H54 (cell line): ENCODE measurements at regions not wholly inside any gene's neighbourhood (a gene's known extent, or its start where the extent isn't known, plus 50 kb on each side); places are given as distances from the start of the nearest gene placed in this dataset.
A peak's percentile ranks its signal among the peaks of the same experiment; 100 is the strongest.
"Not testable (repeated sequence)": the region's sequence is repeated elsewhere in the genome, so short reads cannot be mapped to it uniquely, and the experiment has no call there.

Source experiments
- DNase-seq: peaks from one replicate; pipeline ENCODE4 v3.0.0; 2011; ENCODE audit warnings: low spot score, mixed read lengths; ENCODE audit not compliant: insufficient read length
- FAIRE-seq: peaks from 3 replicates; lab custom pipeline; 2011; peaks lifted over from hg19 to GRCh38; lab: Jason Lieb, UNC
- POLR2A ChIP-seq: IDR thresholded peaks from 2 replicates; pipeline ENCODE4 v1.6.1; 2011; ENCODE audit warnings: low read depth, mild to moderate bottlenecking, low read length

- no peak for TF ChIP-seq POLR2A
- DNase-seq (no peak), FAIRE-seq (no peak)
Observed at GRCh38 chr2:19102696-19103423, 255.6 kb downstream of the OSR1 start.

DNA sequence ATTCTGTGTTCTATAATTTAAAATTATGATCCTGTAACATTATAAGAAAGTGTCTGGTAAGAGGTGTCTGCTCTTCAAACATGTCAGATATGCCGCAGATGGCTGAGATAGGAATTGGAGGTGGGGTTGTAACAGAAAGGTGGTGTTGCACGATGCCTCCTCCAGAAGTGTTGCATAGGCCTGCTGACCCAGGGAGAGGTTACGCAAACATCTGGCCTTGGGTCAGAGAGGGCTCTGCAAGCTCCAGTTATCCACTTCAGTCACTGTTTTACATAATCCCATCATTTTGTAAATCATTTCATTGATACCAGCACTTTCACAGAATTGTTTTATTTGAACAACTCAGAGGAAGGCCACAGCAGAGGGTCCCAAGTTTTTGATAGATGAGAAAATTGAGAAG, 256.5 kb downstream of the OSR1 start:
- FAIRE-seq: no peak
- no peak for DNase-seq
- TF ChIP-seq POLR2A: no peak

- no peak for FAIRE-seq
- DNase-seq: no peak
Observed at GRCh38 chr2:19100570-19100969, 257.9 kb downstream of the OSR1 start.

GRCh38 chr2:19099181-19099580, 259.2 kb downstream of the OSR1 start:
- DNase-seq: no peak
- FAIRE-seq: no peak
- no peak for TF ChIP-seq POLR2A

More at GRCh38 chr2:19100570-19100969, 257.9 kb downstream of the OSR1 start:
- no peak for TF ChIP-seq POLR2A

- FAIRE-seq (peak; percentile 20), DNase-seq (no peak)
- no peak for TF ChIP-seq POLR2A
Observed at GRCh38 chr2:19098467-19099160, 259.8 kb downstream of the OSR1 start.

- not testable (repeated sequence) for FAIRE-seq, DNase-seq
Observed at GRCh38 chr2:19089476-19089875, 268.9 kb downstream of the OSR1 start.

- no peak for FAIRE-seq
- TF ChIP-seq POLR2A: no peak
Observed at GRCh38 chr2:19086231-19086651, 272.2 kb downstream of the OSR1 start.

DNA sequence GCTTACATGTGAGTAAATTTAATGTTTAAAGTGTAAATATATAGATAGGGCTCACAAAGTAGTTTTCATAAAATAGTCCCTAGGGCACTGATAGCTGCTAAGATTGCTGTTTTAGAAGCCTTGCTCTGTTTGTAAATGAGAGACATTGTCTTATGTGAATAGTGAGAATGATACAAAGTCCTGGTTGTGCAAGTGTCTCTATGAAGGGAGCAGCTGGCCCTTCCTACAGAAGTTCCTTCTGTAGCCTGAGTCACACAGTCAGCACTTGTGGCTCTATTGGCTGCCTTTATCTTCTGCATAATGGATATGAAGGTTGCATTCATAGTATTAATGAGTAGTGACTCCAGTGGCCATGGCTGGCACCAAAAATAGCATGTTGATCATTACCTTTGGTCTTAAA, 279.7 kb downstream of the OSR1 start:
- DNase-seq (no peak), FAIRE-seq (no peak)
- no peak for TF ChIP-seq POLR2A

More at GRCh38 chr2:19086231-19086651, 272.2 kb downstream of the OSR1 start:
- no peak for DNase-seq

- TF ChIP-seq POLR2A: no peak
- DNase-seq (peak; percentile 87), FAIRE-seq (peak; percentile 97)
Observed at GRCh38 chr2:19073522-19073921, 284.9 kb downstream of the OSR1 start.

DNA sequence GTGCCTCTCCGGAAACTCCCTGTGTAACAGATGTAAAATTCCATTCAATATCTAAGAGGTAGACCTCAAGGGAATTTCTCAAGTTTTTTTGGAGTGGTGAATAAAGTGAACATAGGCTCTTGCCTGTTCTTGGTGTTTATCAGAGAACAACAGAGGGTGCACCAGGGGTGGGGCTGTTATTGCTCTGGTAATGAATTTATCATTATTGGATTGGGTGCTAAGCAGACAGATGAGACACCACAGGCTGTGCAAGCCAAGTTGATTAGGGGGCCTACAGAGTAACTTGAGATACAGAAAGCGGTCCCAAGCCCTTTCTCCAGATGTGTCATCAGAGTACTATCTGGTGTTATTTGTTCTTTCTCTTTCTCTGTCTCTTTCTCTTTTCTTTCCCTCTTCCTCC, 286.3 kb downstream of the OSR1 start:
- FAIRE-seq: no peak
- no peak for DNase-seq
- TF ChIP-seq POLR2A: no peak

DNA sequence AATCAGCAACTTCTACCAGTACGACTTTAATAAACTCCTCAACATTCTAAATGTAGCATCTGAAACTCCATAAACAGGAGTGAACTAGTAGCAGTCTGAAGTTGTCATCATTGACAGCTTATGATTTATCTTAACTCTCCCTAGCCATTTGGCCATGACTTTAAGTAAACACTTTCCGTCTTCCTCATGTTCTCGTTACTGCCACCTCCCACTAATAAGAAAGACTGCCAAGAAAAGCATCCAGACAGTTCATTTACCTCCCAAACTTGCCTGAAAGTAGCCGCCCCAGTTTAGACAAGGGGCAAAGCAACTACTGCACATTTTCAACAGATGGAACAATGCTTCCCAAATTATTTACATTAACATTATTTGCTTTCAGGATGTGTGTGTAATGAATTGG, 287.5 kb downstream of the OSR1 start:
- DNase-seq: no peak
- FAIRE-seq: no peak
- TF ChIP-seq POLR2A: no peak

DNA sequence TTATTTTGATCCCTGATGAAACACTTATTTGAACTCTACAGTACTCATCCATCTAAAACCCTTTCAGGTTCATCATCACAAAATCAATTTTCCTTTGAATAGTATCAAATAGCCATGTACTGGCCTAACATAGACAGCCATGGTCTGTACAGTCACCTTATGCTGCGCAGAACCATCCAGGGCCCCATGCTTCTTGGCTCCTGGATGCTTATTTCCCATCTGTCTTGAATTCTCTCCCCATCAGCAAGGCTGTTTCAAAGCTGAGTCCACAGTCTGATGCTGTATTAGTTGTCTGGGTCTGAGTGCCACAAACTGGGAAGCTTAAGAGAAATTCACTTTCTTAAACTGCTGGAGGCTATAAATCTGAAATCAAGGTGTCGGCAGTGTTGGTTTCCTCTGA, 290.2 kb downstream of the OSR1 start:
- FAIRE-seq: no peak
- TF ChIP-seq POLR2A: no peak
- DNase-seq: no peak

- DNase-seq (no peak), FAIRE-seq (no peak)
- TF ChIP-seq POLR2A: no peak
Observed at GRCh38 chr2:19062370-19062769, 296.1 kb downstream of the OSR1 start.

DNA sequence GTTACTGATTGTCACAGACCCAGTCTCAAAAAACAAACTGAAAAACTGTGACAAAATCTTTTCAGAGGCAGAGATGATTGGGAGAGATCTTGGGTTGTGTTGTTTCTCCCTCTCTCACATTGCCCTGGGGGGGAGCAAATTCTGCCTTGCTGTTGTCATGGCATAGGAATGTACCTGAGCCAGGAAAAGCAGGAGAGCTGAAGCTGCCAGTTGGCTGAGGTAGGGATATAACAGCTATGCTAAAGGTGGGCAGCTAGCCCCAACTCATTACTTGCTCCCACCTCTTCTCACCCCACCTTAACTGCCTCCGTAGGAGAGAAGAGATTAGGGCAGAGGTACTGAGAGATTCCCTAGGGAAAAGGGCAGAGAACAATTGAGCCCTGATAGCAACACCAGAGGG, 299.3 kb downstream of the OSR1 start:
- DNase-seq (no peak), FAIRE-seq (no peak)
- no peak for TF ChIP-seq POLR2A

DNA sequence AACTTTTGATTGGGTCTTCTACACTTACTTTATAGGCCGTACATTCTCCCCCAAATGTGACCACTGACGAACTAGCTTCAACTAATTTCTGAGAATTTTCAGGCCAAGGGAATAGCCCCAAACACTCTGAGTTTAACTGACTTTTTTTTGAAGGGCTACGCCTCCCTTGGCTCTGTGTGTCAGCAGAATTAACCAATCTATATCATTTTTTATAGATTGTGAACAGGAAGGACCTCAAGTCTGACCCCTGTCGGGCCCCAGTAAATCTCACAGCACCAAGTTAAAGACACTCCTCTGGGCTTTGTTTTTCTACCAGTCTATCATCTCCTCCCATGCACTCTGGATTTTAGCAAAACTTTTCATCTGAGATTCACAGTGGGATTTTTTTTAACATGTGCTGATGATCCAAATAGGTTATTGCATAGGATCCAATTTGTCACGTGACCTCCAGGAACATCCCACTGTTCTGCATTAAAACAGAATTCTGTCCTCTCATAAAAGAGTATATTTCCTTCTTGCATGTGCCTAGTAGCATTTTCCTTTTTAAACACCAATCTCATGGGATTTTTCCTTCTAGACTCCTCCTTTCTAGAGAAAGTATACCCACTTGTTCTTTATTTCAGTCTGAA, 307.1 kb downstream of the OSR1 start:
- FAIRE-seq (no peak), DNase-seq (no peak)
- no peak for TF ChIP-seq POLR2A
